ENCODE measurements at regions not wholly inside any gene's neighbourhood (a gene's known extent, or its start where the extent isn't known, plus 50 kb on each side); places are given as distances from the start of the nearest gene placed in this dataset.

DNA sequence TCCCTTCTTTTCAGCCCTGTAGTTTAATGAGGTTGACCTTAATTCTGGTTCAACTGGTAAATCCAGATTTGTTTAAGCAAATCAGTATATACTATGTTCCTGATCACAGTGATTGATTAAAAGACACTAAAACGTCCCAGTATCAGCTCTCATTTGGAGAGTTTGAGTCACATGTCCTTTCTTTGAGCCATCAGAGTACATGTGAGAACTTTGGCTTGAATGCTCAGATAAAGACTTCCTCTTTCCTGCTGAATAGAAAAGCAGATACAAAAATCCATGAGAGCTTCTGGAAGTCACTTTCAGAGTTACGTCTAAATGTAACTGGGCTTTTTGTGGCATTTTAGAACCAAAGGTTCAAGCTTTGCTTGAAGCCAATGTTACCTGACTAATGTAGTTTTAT, 341.8 kb upstream of the SATB1 start (continued):
- no peak for TF ChIP-seq CBX8 (IDR thresholded peaks at IDR 0.05; ENCODE audit: borderline replicate concordance, extremely low read depth, low read depth, low read length, poor library complexity, severe bottlenecking)
- no peak for TF ChIP-seq SRSF1 (IDR thresholded peaks at IDR 0.05; ENCODE audit: low read depth, low read length)
- TF ChIP-seq, protein P1, sequence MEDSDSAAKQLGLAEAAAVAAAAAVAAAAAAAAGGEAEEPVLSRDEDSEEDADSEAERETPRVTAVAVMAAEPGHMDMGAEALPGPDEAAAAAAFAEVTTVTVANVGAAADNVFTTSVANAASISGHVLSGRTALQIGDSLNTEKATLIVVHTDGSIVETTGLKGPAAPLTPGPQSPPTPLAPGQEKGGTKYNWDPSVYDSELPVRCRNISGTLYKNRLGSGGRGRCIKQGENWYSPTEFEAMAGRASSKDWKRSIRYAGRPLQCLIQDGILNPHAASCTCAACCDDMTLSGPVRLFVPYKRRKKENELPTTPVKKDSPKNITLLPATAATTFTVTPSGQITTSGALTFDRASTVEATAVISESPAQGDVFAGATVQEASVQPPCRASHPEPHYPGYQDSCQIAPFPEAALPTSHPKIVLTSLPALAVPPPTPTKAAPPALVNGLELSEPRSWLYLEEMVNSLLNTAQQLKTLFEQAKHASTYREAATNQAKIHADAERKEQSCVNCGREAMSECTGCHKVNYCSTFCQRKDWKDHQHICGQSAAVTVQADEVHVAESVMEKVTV (CRISPR knock-in tag; IDR thresholded peaks at IDR 0.05), result no peak
- no peak for TF ChIP-seq RBM17 (IDR thresholded peaks at IDR 0.05; ENCODE audit: borderline replicate concordance, low read depth, low read length)

DNA sequence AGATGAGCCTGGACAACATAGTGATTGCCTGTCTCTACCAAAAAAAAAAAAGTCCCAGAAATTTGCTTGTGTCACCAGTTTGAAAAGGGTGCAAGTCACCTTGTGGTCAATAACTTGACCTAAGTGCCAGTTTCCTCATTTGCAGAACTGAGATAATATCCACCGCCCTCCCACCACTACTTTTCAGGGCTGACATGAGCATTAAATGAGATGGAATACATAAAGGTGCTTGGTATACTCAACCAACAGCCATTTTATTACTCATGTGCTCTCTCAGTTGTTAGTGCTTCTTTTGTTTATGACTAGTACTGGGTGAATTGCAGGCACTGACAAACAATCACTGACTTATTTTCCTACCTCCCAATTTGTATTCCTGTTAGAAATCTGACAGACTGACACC, 340.5 kb upstream of the SATB1 start:
- ATAC-seq, result no peak
- POLR2A ChIA-PET, result no interaction called here
- Histone ChIP-seq H3K9me3 (replicated peaks; ENCODE audit: control insufficient read depth, insufficient read depth, low read depth, low read length) (peaks cover 1% of the 10 kb centered on the region; the same call in 1 of the 2 replicates), H3K36me3 (ENCODE audit: control insufficient read depth, insufficient read depth, low read length) (no peaks in the 10 kb centered on the region), H3K79me2 (ENCODE audit: control insufficient read depth, insufficient read depth, low read length) (no peaks in the 10 kb centered on the region), H3K4me3 (no peak overlapping the region), H2AFZ (ENCODE audit: low read depth, low read length) (no peak overlapping the region), H3K9ac (ENCODE audit: insufficient read depth in 1 of 2, low read depth in 2 of 2, low read length in 2 of 2) (no peak overlapping the region), H3K27me3 (ENCODE audit: control insufficient read depth in 2 of 2, insufficient read depth in 2 of 2, low read length in 2 of 2) (no peaks in the 10 kb centered on the region), H3K27ac (ENCODE audit: extremely low read depth, low read depth, low read length) (no peak overlapping the region), H3K9me1 (ENCODE audit: control insufficient read depth, insufficient read depth, low read length) (no peaks in the 10 kb centered on the region), H3K4me1 (replicated peaks in 1 of 2; ENCODE audit: control insufficient read depth in 2 of 2, insufficient read depth in 2 of 2, low read length in 2 of 2) (no peaks in the 10 kb centered on the region), H4K20me1 (replicated peaks; ENCODE audit: control insufficient read depth, insufficient read depth, low read length) (no peaks in the 10 kb centered on the region), H3K4me2 (ENCODE audit: insufficient read depth, low read length) (no peak overlapping the region)
- 9% methylated on average over 1 of the region's 1 CpG for WGBS (ENCODE audit: insufficient coverage, low coverage, missing lambda C conversion rate)
- FAIRE-seq, result no peak
- CTCF ChIA-PET (ENCODE audit: low intra/inter-chr PET ratio), result no interaction called here
- DNase-seq (ENCODE audit: extremely low read depth in 1 of 4, low spot score in 3 of 4), result no peak
- in situ Hi-C loops (cut with MboI), result no loop called here
- intact Hi-C loops (cut with micrococcal nuclease), result no loop called here
- BruUV-seq (replicated peaks), result no TSS peak
- TF ChIP-seq KLF13 (tag; IDR thresholded peaks at IDR 0.05; ENCODE audit: borderline replicate concordance, low read depth) (no peak), NFE2 (IDR thresholded peaks at IDR 0.05; ENCODE audit: low read depth) (no peak), PHF20 (IDR thresholded peaks at IDR 0.05; ENCODE audit: partially characterized antibody) (no peak), MEF2D (tag; conservative IDR thresholded peaks at IDR 0.05; ENCODE audit: low read depth) (no peak)

Data from K562 (cell line).